SK-N-SH treated with all-trans-retinoic acid at 6 μM for 48 hours (cell line): ENCODE measurements at regions not wholly inside any gene's neighbourhood (a gene's known extent, or its start where the extent isn't known, plus 50 kb on each side); places are given as distances from the start of the nearest gene placed in this dataset.

Experiments used
- ATAC-seq: fragments of 200-7000 bp; cut with Tn5 transposase; 3 replicates; pipeline ENCODE4 v1.9.1; 2020; ENCODE audit warnings: mild to moderate bottlenecking, moderate library complexity
- BACH2 ChIP-seq: fragments of 250-450 bp; sonication (Bioruptor Pico); IDR thresholded peaks from 2 replicates; pipeline ENCODE4 v1.9.0; 2021; ENCODE audit warnings: mild to moderate bottlenecking, borderline replicate concordance
- CSDC2 ChIP-seq: fragments of 250-450 bp; sonication (Bioruptor Pico); IDR thresholded peaks from 2 replicates; pipeline ENCODE4 v1.5.0; 2020; ENCODE audit warnings: mild to moderate bottlenecking, moderate library complexity
- ESRRG ChIP-seq: fragments of 250-450 bp; sonication (Bioruptor Pico); IDR thresholded peaks from 2 replicates; pipeline ENCODE4 v1.6.1; 2021; ENCODE audit warnings: mild to moderate bottlenecking
- GLIS3 ChIP-seq: fragments of 250-450 bp; sonication (Bioruptor Pico); IDR thresholded peaks from 2 replicates; pipeline ENCODE4 v1.5.0; 2020; ENCODE audit warnings: mild to moderate bottlenecking, moderate library complexity
- ISL1 ChIP-seq: fragments of 250-450 bp; sonication (Bioruptor Pico); IDR thresholded peaks from 2 replicates; pipeline ENCODE4 v2.1.2; 2022; ENCODE audit warnings: mild to moderate bottlenecking, moderate library complexity
- OSR1 ChIP-seq: fragments of 250-450 bp; sonication (Bioruptor Pico); IDR thresholded peaks from 2 replicates; pipeline ENCODE4 v1.8.0; 2022; ENCODE audit warnings: moderate library complexity, mild to moderate bottlenecking, inconsistent platforms
- PPARA ChIP-seq: fragments of 250-450 bp; sonication (Bioruptor Pico); IDR thresholded peaks from 2 replicates; pipeline ENCODE4 v1.5.0; 2020; ENCODE audit warnings: mild to moderate bottlenecking, borderline replicate concordance
- RARB ChIP-seq: fragments of 250-450 bp; sonication (Bioruptor Pico); IDR thresholded peaks from 2 replicates; pipeline ENCODE4 v1.8.0; 2021; ENCODE audit warnings: mild to moderate bottlenecking, moderate library complexity
- SNAI2 ChIP-seq: fragments of 250-450 bp; sonication (Bioruptor Pico); IDR thresholded peaks from 2 replicates; pipeline ENCODE4 v1.5.0; 2020; ENCODE audit warnings: mild to moderate bottlenecking, moderate library complexity
- TOX ChIP-seq: fragments of 250-450 bp; sonication (Bioruptor Pico); IDR thresholded peaks from 2 replicates; pipeline ENCODE4 v1.8.0; 2021; ENCODE audit warnings: mild to moderate bottlenecking, moderate library complexity, borderline replicate concordance
- ZC3H10 ChIP-seq: fragments of 250-450 bp; sonication (Bioruptor Pico); IDR thresholded peaks from 2 replicates; pipeline ENCODE4 v1.5.1; 2021; ENCODE audit warnings: mild to moderate bottlenecking, moderate library complexity
- ZFP3 ChIP-seq: fragments of 250-450 bp; sonication (Bioruptor Pico); IDR thresholded peaks from 2 replicates; pipeline ENCODE4 v1.5.0; 2020; ENCODE audit warnings: mild to moderate bottlenecking, moderate library complexity
- ZFP30 ChIP-seq: fragments of 450-650 bp; formaldehyde crosslinking; IDR thresholded peaks from 2 replicates; pipeline ENCODE4 v1.5.0; 2022; ENCODE audit warnings: mild to moderate bottlenecking, moderate library complexity
- ZNF565 ChIP-seq: fragments of 450-650 bp; formaldehyde crosslinking; conservative IDR thresholded peaks from 2 replicates; pipeline ENCODE4 v1.5.0; 2020; ENCODE audit warnings: low read depth, mild to moderate bottlenecking, moderate library complexity
- ZNF70 ChIP-seq: fragments of 450-650 bp; formaldehyde crosslinking; IDR thresholded peaks from 2 replicates; pipeline ENCODE4 v1.5.0; 2020; ENCODE audit warnings: mild to moderate bottlenecking, moderate library complexity
- ZNF8 ChIP-seq: fragments of 450-650 bp; formaldehyde crosslinking; IDR thresholded peaks from 2 replicates; pipeline ENCODE4 v1.5.0; 2020; ENCODE audit warnings: mild to moderate bottlenecking, moderate library complexity
- TF ChIP-seq, protein P1 (sequence below): fragments of 250-450 bp; sonication (Bioruptor Pico); IDR thresholded peaks from 2 replicates; pipeline ENCODE4 v1.5.0; 2020; ENCODE audit warnings: mild to moderate bottlenecking, moderate library complexity
- TF ChIP-seq, protein P2 (sequence below): fragments of 250-450 bp; sonication (Bioruptor Pico); IDR thresholded peaks from 2 replicates; pipeline ENCODE4 v1.8.0; 2021; ENCODE audit warnings: low read depth, mild to moderate bottlenecking, moderate library complexity, borderline replicate concordance
- TF ChIP-seq, protein P3 (sequence below): fragments of 250-450 bp; sonication (Bioruptor Pico); IDR thresholded peaks from 2 replicates; pipeline ENCODE4 v1.5.1; 2020; ENCODE audit warnings: low read depth, mild to moderate bottlenecking, moderate library complexity
- TF ChIP-seq, protein P4 (sequence below): fragments of 250-450 bp; sonication (Bioruptor Pico); IDR thresholded peaks from 2 replicates; pipeline ENCODE4 v1.8.0; 2020; ENCODE audit warnings: mild to moderate bottlenecking, moderate library complexity, borderline replicate concordance
- TF ChIP-seq, protein P5 (sequence below): fragments of 250-450 bp; sonication (Bioruptor Pico); IDR thresholded peaks from 2 replicates; pipeline ENCODE4 v1.5.1; 2021; ENCODE audit warnings: mild to moderate bottlenecking, moderate library complexity

DNA sequence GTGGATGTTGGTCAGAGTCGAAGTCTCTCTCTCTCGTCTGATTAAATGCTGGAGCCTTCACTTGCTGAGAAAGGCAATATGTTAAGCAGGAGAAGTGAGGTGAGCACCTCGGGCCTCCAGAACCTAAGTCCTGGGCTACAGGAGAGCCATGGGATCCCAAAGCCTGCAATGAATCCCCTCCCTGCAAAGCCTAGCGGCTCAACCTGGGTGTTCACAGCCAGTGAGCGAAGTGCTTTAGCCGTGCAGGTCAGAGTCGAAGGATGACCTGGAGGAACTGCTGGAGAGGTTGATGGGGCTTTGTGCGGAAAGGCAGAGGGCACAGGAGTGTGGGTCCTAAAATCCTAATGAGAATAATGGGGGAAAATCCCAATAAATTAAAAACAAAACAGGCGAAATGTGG, 267.8 kb downstream of the ENGASE start:
- TF ChIP-seq CSDC2 (CRISPR knock-in tag): no peak
- TF ChIP-seq ZFP3 (CRISPR knock-in tag): no peak
- no peak for TF ChIP-seq ZNF565 (CRISPR knock-in tag)
- no peak for TF ChIP-seq RARB (CRISPR knock-in tag)
- no peak for TF ChIP-seq TOX
- TF ChIP-seq, protein P1, sequence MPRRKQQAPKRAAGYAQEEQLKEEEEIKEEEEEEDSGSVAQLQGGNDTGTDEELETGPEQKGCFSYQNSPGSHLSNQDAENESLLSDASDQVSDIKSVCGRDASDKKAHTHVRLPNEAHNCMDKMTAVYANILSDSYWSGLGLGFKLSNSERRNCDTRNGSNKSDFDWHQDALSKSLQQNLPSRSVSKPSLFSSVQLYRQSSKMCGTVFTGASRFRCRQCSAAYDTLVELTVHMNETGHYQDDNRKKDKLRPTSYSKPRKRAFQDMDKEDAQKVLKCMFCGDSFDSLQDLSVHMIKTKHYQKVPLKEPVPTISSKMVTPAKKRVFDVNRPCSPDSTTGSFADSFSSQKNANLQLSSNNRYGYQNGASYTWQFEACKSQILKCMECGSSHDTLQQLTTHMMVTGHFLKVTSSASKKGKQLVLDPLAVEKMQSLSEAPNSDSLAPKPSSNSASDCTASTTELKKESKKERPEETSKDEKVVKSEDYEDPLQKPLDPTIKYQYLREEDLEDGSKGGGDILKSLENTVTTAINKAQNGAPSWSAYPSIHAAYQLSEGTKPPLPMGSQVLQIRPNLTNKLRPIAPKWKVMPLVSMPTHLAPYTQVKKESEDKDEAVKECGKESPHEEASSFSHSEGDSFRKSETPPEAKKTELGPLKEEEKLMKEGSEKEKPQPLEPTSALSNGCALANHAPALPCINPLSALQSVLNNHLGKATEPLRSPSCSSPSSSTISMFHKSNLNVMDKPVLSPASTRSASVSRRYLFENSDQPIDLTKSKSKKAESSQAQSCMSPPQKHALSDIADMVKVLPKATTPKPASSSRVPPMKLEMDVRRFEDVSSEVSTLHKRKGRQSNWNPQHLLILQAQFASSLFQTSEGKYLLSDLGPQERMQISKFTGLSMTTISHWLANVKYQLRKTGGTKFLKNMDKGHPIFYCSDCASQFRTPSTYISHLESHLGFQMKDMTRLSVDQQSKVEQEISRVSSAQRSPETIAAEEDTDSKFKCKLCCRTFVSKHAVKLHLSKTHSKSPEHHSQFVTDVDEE (CRISPR knock-in tag): no peak
- TF ChIP-seq GLIS3 (CRISPR knock-in tag): no peak
- TF ChIP-seq ZC3H10 (CRISPR knock-in tag): no peak

DNA sequence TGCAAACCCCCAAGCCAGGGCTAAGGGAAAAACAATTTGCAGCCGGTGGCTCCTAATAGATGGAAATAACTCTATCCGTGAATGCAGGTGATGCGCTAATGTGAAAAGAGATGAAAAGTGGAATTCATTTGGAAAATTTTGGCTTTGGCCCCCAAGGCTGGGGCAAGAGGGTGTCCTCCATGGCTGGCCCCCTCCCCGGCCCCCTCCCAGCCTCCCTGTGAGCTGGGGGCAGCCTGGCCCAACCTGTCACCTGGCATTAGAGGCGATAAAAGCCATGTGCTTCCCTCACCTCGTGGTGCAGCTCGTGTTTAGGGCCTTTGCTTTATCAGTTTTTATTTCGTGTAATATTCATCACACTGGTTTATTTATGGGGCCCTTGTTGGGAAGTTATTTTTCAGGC, 267.2 kb downstream of the ENGASE start:
- TF ChIP-seq ZNF565 (CRISPR knock-in tag) (no peak), OSR1 (CRISPR knock-in tag) (no peak), ZNF70 (CRISPR knock-in tag) (no peak), ESRRG (no peak)
- TF ChIP-seq, protein P2, sequence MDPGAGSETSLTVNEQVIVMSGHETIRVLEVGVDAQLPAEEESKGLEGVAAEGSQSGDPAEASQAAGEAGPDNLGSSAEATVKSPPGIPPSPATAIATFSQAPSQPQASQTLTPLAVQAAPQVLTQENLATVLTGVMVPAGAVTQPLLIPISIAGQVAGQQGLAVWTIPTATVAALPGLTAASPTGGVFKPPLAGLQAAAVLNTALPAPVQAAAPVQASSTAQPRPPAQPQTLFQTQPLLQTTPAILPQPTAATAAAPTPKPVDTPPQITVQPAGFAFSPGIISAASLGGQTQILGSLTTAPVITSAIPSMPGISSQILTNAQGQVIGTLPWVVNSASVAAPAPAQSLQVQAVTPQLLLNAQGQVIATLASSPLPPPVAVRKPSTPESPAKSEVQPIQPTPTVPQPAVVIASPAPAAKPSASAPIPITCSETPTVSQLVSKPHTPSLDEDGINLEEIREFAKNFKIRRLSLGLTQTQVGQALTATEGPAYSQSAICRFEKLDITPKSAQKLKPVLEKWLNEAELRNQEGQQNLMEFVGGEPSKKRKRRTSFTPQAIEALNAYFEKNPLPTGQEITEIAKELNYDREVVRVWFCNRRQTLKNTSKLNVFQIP (CRISPR knock-in tag): no peak
- no peak for ATAC-seq

More for the DNA sequence above, 267.8 kb downstream of the ENGASE start:
- ATAC-seq: no peak

DNA sequence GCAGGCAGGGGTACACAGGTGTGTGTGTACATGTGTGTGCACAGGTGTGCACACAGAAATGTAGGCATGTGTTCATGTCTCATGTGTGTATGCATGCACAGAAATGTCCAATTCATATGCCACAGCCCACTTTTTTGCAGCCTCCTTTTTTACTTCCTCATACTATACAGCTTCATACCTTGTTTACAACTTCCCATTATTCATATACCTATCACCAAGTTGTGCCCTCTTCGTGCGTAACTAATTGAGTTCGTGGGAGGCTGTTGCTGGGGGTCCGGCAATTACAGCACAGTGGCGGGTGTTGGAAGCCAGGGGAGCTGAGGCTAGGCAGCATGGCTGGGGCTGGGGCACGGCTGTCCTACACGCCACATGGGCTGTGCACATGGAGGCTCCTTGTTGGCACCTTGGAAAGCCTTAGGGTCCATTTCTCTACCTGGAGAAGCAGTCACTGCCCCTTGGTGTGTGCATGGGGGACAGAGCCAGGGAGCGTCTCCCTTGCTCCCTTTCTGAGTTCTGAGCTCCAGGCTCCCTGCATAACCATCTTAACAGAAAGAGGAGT, 266.7 kb downstream of the ENGASE start:
- no peak for TF ChIP-seq ZNF565 (CRISPR knock-in tag)
- TF ChIP-seq CSDC2 (CRISPR knock-in tag): no peak
- no peak for TF ChIP-seq ZNF8 (CRISPR knock-in tag)
- no peak for TF ChIP-seq GLIS3 (CRISPR knock-in tag)
- TF ChIP-seq, protein P1 (CRISPR knock-in tag): no peak
- TF ChIP-seq, protein P3, sequence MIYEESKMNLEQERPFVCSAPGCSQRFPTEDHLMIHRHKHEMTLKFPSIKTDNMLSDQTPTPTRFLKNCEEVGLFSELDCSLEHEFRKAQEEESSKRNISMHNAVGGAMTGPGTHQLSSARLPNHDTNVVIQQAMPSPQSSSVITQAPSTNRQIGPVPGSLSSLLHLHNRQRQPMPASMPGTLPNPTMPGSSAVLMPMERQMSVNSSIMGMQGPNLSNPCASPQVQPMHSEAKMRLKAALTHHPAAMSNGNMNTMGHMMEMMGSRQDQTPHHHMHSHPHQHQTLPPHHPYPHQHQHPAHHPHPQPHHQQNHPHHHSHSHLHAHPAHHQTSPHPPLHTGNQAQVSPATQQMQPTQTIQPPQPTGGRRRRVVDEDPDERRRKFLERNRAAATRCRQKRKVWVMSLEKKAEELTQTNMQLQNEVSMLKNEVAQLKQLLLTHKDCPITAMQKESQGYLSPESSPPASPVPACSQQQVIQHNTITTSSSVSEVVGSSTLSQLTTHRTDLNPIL (CRISPR knock-in tag): no peak
- no peak for TF ChIP-seq BACH2 (CRISPR knock-in tag)
- TF ChIP-seq RARB (CRISPR knock-in tag): no peak
- no peak for TF ChIP-seq OSR1 (CRISPR knock-in tag)
- TF ChIP-seq ISL1 (CRISPR knock-in tag): no peak
- no peak for TF ChIP-seq SNAI2 (CRISPR knock-in tag)
- TF ChIP-seq ZNF70 (CRISPR knock-in tag): no peak
- TF ChIP-seq, protein P4, sequence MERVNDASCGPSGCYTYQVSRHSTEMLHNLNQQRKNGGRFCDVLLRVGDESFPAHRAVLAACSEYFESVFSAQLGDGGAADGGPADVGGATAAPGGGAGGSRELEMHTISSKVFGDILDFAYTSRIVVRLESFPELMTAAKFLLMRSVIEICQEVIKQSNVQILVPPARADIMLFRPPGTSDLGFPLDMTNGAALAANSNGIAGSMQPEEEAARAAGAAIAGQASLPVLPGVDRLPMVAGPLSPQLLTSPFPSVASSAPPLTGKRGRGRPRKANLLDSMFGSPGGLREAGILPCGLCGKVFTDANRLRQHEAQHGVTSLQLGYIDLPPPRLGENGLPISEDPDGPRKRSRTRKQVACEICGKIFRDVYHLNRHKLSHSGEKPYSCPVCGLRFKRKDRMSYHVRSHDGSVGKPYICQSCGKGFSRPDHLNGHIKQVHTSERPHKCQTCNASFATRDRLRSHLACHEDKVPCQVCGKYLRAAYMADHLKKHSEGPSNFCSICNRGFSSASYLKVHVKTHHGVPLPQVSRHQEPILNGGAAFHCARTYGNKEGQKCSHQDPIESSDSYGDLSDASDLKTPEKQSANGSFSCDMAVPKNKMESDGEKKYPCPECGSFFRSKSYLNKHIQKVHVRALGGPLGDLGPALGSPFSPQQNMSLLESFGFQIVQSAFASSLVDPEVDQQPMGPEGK (CRISPR knock-in tag): no peak
- TF ChIP-seq ZFP30 (CRISPR knock-in tag): no peak
- TF ChIP-seq, protein P5, sequence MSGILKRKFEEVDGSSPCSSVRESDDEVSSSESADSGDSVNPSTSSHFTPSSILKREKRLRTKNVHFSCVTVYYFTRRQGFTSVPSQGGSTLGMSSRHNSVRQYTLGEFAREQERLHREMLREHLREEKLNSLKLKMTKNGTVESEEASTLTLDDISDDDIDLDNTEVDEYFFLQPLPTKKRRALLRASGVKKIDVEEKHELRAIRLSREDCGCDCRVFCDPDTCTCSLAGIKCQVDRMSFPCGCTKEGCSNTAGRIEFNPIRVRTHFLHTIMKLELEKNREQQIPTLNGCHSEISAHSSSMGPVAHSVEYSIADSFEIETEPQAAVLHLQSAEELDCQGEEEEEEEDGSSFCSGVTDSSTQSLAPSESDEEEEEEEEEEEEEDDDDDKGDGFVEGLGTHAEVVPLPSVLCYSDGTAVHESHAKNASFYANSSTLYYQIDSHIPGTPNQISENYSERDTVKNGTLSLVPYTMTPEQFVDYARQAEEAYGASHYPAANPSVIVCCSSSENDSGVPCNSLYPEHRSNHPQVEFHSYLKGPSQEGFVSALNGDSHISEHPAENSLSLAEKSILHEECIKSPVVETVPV (CRISPR knock-in tag): no peak
- TF ChIP-seq PPARA (CRISPR knock-in tag): no peak
- no peak for ATAC-seq
